ENCODE measurements at regions not wholly inside any gene's neighbourhood (a gene's known extent, or its start where the extent isn't known, plus 50 kb on each side); places are given as distances from the start of the nearest gene placed in this dataset.

DNA sequence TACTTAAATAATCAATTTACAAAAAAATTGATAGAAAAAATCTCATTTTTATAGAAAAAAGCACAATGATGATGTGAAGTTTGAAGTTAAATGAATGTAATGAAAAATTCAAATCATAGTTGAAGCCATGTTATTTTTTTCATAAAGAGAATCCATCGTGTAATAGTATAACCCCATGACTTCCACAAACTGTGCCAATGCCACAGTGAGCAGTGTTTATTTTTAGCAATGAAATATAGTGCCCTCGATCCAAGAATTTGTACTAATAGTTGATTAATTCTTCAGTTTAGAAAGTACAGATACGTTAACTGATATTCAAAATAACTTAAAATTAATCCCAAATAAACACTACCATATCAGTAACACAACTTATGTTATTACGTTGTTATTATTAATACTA lies 225.9 kb downstream of the PTPRC start:
- no peak for DNase-seq (ENCODE audit: low read depth)

DNA sequence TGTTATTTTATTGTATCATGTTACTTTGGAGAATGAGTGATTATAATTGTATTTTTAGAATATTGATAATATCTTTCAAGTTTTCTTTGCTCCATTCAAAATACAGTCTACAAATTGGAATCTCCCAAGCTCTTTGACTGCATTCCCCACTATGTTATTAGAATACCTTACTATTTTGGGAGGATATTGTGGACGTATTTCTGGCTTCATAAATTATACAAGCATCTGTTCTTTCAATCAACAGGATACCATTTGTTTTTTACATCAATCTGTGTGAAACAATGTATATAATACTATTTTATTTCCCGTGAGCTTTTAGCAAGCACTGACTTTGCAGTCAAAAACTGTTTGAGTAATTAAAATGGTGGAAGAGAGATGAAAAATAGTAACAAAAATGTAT lies 226.5 kb downstream of the PTPRC start:
- no peak for DNase-seq (ENCODE audit: low read depth)

DNA sequence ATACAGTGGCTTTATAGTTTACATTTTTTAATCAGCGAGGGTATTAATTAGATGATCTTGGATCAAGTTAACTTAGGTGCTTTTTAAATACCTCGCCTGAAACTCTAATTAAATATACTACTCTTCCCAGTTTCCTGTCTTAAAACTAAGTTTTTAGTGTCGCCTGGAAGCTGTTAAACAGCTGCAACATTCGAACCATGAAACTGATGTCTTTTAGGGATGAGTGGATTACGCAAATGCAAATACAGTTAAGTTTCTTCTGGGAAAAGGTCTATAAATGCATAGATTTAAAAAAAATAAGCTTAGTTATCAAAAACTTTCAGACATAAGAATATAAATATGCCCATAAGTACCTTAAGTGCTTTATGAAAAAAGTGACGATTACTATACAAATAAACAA lies 228.3 kb downstream of the PTPRC start:
- DNase-seq (ENCODE audit: low read depth) = no peak

DNA sequence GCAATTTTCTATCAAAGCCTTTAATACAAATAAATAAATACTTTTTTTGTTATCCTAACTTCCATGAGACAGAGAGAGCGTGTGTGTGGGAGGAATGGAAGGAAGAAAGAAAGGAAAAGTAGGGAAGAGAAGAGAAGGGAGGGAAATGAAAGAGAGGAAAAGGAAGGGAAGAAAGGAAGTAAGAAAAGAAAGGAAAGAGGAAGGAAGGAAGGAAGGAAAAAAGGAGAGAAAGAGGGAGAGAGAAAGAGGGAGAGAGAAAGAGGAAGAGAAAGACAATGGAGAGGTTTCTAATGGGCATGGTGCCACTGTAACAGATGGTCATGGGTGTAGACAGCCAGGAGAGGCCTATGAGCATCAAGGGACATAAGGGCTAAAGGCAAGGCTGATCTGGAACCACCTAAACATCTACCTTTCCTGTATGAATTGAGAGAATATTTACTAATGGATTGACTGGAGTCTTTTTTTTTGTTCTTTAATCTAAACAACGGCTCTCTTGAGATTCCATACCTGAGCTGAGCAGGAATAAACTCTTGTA lies 234.9 kb downstream of the PTPRC start:
- DNase-seq (ENCODE audit: low read depth) = no peak

DNA sequence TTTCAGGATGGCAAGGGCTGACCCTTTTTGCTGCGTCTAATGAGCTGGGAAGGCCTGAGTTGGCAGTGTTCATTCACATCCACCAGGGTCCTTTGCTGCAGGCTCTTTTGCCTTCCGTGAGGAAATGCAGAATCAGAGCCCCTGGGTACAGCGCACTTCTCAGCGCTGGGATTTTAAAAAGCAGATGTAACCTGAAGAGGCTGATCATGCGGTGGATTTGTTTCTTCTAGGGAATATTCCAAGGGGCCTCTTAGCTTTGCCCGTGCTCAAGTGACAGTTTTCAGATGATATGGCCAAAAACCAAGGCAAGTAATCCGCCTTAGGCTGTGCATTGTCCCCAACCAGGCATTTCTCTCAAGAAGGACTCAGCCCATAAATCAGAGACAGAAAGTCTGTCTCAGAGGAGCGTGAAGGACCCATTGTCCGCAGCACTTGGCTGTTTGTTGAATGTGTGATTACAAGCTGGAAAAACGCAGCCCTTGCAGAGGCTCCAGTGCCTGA lies 237.6 kb downstream of the PTPRC start:
- no peak for DNase-seq (ENCODE audit: low read depth)

DNA sequence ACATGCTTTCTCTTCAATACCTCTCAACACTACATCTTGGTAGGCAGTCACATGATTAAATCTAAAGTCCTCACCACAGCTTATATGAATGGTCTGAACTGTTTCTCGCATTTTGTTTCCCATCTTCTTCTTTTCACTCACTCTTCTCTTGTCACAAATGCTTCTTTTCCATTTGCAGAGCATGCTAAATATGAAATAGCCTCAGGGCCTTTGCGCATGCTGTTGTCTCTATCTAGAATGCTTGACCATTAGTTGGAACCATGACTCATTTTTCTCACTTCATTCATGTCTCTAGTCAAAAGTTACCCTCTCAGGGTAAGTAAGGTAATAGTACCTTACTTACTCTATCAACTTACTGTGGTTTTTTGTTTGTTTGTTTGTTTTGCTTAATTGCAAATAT lies 239.7 kb downstream of the PTPRC start:
- no peak for DNase-seq (ENCODE audit: low read depth)

DNA sequence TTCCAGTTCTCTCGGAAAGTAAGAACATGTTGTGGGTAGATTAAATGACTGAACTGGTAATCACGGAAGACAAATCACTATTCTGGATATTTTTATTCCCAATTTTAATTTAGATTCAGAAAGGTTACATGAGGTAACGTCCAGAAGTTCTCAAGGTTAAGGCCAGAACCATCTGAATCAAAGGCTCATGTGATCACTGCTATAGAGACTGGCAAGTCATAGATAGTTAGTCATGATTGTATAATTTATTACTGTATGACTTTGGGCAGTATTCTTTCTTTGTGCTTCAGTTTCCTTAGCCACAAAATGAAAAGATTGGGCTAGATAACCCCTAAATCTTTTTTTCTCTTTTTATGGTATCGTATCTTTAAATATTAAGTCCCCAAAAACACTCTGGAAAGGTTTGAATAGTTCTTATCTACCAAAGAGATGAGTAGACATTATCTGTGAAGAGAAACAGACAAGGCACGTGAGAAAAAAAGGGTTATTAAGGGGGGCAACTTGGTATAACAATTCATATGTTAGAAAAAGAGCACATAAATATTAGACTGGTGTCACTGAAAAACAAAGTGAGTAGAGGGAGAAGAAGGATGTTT lies 241.0 kb downstream of the PTPRC start:
- no peak for DNase-seq (ENCODE audit: low read depth)

DNA sequence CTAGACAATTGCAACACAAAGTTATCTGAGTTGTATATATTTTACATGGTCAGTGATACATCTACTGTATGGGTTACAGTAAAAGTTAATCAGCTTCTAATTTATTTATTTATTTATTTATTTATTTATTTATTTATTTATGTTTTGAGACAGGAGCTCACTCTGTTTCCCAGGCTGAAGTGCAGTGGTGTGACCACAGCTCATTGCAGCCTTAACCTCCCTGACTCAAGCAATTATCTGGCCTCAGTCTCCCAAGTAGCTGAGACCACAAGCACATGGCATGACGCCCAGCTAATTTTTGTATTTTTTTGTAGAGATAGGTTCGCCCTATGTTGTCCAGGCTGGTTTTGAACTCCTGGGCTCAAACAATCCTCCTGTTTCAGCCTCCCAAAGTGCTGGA lies 241.6 kb downstream of the PTPRC start:
- peak; percentile 48 for DNase-seq (ENCODE audit: low read depth)

DNA sequence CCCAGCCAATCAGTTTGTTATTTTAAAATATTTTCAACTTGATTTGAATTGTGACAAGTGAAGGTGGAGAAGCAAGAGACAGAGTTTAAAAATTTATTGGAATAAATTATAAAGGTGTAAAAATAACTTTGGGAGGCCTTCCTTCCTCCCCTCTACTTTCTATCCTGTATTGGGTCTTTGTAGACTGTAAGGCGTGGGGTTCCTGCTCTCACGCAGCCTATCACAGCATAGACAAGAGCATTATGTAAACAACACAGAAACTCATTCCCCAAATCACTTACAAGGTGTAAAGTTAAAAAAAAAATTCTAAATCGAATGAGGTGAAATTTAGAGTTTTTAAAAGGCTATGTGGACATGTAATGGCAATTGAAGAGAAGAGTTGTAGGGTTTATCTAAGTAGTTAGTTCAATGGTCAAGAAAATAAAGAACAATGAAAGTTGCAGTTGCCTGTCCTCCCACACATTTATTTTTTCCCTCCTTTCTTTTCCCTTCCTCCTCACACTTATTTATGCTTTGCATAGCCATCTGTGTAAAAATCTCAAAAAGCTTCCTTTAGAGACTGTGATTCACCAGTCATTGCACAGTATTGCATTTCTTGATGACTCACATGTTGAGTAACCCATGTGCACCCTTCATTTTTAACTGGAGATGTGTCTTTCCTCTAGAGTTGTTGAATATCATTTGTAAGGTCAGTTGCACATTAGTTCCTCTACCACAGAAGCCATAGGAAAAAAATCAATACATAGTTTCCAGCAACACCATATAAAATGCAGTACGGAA lies 242.2 kb downstream of the PTPRC start:
- DNase-seq (ENCODE audit: low read depth) = peak; percentile 77

DNA sequence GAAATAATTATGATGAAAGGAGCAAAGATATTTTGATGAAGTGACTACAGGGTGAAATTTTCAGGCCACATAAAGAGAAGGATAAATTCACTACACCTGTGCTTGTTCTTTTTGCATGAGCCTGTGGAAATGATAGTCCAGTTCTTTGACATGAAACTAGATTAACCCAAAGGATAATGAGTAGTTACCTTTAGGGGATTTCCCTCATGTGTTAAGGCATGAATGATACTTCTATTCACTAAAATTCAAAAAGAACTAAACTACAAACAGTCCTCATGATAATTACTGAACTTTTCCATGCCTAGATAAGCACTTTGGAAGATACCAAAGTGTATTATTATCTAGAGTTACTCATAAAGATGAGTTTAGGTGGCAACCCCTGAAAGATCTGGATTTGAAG lies 244.3 kb downstream of the PTPRC start:
- DNase-seq (ENCODE audit: low read depth) = no peak

DNA sequence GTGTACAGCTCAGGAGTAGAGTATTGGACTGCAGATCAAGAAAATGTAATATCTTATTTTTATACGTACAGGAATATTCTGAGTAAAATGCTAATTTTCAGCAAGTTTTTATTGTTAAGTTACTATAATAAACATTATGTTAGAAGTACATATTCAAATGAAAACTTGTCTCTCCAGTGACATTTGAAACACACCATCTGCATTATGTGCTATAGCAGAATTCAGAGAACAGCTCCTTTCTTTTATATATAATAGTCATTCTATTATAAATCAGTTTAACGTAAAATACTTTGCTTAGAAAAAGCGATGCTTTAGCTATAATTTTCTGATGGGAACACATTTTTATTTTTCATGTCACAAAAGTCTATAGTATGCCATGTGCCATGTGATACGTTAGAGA lies 249.0 kb downstream of the PTPRC start:
- DNase-seq (ENCODE audit: low read depth) = no peak

DNA sequence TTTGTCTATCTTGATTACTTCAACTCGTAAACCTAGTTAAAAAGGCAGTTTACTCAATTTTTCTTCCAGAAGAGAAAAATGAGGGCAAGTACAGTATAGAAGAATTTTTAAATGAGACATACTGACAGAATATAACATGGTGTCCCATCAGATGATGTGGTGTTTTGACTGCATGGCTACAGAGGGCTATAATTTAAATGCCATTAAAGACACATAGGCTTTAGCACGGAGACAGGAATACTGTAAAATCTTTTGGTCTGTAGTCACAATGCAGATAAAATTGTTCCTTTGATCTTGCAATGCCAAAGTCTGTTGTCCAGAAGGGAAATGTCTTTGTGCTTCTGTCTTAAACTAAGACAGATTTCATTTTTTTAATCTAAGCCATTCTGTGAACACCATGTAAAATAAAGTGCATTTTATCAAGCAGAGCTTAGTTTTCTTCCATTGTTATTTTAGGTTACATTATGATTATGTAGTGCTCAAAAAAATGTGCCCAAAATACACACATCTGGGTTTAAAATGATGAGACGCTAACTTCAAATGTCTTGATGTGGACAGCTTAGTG lies 249.6 kb downstream of the PTPRC start:
- no peak for DNase-seq (ENCODE audit: low read depth)

DNA sequence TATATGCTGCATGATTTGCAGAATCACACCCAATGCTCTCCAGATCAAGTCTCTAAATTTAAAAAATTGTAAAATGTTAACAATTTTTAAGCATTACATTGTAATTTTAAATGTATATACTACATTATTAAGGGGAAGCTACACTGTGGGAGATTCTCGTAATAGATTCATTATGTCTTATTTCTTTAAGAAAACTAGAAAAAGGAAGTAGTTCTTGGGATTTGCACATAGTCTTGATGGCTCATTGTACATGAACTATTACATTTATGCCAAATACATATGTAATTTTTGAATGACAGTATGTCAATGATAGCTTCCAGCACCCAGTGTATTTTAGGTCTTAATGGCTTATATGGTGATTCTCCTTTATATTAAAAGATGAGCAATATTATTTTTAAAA lies 250.3 kb downstream of the PTPRC start:
- no peak for DNase-seq (ENCODE audit: low read depth)

DNA sequence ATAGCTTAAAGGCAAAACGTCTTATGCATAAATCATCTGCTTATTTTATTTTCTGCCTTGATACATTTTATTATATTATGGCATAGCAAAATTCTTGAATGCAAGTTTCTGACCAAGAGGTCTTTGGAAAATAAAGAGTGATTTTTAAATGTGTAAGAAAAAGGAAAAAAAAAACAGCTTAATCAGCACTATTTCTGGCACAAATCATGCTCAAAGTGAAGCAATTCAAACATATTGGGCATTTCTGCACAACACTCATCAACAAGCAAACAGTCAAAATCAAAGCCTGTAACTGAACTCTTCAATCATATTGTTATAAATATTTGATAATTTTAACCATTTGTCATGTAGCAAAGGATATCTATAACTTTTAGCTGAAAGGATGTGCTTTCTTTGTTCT lies 250.9 kb downstream of the PTPRC start:
- no peak for DNase-seq (ENCODE audit: low read depth)

DNA sequence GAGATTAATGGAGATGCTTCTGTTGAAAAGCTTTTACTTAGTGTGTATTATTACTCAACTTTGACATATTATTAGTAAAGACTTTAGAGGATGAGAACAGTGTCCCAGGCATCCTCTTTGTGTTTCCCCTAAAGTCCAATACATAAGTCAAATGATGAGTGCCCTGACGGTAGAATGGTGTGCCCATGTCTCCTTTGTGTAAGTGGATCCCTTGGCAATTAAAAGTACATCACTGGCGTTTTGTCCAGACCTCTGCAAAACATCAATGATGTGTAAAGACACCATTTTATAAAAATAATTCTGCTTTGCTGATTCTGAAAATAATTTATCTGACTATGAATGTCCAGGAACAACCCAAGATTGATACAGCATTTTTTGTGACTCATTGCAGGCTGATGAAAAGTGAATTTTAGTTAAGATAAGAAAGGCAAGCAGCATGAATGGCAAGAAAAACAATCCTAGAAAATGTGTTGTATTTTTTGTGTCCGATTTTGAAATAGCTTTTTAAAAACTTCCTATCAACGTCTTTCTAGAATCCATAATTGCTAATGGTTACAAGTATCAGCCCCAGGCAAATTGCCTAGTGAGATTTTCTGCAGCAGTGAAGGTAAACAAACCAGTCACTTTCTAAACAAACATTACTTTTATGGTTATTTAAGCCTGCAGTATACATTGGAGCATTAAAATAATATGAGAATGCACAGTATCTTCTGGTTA lies 251.5 kb downstream of the PTPRC start:
- no peak for DNase-seq (ENCODE audit: low read depth)

DNA sequence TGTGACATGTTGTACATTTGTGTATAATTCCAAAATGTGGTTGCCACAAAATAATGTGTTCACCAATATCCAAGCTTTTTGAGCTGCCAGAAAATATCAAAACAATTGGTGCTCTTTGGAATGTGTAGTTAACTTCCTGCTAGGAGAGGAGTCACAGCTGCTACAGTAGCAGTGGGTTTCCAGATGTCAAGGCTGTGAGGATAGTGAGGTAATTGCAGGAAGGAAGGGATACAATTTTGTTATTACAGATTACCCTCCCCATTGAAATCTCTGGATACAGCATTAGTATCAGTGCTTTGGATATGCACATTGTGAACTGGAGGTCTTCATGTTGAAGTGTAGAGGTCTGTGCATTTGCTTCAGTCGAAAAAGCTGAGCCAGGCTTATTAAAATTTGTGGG lies 253.2 kb downstream of the PTPRC start:
- no peak for DNase-seq (ENCODE audit: low read depth)

DNA sequence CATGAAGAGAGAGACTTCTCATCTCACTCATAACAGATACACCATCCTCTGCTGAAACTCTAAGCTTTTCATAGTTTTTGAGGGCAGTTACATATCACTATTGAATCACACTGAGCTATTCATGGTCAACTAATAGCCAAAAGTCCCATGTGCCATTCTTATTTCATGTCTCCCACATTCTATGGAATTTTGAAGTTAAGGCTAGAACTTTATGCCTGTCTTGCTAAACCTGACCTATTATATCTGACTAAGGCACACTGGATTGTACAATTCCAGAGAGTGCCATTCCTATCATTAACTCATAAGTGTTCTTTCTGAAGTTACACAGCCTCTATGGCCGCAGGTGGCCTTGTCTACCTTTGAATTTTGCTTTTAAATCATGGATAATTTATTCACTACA lies 254.3 kb downstream of the PTPRC start:
- no peak for DNase-seq (ENCODE audit: low read depth)

DNA sequence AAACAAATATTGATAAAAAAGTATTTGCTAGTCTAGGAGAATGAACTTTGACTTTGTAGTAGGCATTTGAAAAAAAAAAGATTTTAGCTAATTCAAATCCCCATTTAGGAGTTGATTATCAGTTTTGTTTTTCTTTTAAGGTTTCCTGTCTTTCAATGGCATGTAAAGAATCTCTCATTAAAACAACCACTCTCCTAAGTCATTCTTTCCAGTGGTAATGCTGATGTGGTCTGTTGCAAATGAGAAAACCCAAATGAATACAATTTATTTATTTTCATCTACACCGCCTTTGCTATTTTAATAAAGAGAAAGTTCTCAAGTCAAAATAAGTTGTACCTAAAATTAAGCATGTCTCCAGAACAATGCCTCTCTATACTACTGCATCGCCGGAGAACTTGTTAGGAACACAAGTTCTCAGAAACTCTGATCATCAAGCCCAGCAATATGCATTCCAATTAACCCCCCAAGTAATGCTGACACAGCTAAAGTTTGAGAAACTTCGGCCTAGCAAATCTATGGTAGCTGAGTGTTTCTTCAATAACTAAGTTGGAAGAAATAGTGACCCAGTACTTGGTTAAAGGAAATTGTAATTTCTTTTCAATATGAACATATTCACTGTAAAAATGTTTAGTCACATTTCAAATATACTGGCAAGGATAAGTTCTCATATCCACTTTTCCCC lies 255.1 kb downstream of the PTPRC start:
- no peak for DNase-seq (ENCODE audit: low read depth)

DNA sequence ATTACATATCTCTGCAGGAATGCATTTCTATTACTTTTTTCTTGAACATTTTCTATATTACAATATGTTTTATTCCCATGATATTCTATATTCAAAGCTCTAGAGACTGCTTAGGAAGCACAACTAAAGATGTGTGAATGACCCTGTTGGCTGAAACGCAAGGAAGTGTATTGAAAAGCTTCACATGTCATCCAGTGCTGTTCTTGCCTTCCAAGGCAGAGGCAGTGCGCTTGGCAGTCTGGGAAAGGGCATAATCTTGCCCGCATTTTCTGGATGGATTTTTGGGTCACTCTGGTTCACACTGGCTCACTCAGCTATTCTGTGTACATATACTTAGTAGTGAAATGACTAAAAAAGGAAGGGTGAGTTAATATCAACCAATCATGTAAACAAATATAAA lies 262.4 kb downstream of the PTPRC start:
- DNase-seq (ENCODE audit: low read depth) = no peak

DNA sequence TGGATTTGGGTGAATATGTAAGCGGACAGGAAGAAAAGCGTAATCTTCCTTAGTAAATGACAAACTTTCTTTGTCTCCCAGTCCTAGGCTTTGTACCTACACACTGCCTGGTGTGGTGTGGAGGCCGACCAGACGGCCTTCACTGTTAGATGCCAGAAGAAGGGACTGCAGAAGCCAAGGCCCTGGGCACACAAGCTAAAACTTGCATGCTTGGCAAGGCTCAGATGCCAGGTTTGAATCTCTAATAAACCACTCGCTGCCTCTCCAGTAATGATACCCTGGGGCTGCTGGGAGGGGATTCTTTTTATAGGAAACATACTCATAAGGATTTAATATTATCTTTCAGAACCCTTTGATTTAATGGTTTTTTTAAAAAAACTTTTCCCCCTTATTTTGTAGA lies 263.8 kb downstream of the PTPRC start:
- no peak for DNase-seq (ENCODE audit: low read depth)

DNA sequence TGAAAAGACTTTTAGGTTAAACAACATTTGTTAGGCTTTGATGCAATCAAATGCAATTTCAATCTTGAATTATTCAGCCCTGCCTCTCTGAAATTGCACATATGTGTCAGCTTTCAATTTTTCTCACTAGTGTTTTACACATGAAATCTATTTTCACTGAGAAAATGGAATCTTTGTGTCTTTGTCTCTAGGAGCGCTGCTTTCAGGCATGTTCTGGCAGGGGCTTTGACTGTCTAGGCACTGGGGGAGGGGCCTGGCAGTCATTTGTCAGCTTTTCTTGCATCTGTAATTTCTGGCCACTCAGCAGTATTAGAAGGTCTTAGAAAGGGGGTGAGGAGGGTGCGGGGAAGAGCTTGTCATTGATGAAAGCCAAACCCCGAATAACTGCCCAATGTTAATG lies 264.4 kb downstream of the PTPRC start:
- no peak for DNase-seq (ENCODE audit: low read depth)

DNA sequence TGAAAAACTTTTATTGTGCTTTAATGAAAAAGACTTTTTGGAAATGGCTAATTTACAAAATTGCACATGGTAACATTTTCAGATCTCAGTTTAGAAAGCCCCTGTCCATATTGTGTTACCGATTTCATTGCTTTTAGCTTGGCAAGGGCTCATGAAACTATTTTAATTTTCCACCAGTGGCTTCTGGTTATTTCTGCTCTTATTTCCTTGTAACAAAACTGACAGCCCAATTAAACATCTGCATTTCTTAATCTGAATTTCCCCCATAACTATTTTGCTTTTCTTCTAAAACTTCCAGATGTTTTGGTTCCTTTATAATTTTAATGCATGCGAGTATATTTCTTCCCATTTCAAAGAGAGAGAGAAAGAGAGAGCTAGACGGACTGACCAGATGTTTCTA lies 264.8 kb downstream of the PTPRC start:
- DNase-seq (ENCODE audit: low read depth) = no peak

Data from HS-27A (cell line).